ENCODE measurements at regions not wholly inside any gene's neighbourhood (a gene's known extent, or its start where the extent isn't known, plus 50 kb on each side); places are given as distances from the start of the nearest gene placed in this dataset.

GRCh38 chr4:167688660-167689142 is 403.6 kb upstream of the ANXA10 start:
- no peak for TF ChIP-seq CTCF (IDR thresholded peaks at IDR 0.05)
- TF ChIP-seq POLR2A (IDR thresholded peaks at IDR 0.05): no peak

Measured in heart left ventricle (tissue), 13 donors.